GM23248 (cell line): ENCODE measurements at regions not wholly inside any gene's neighbourhood (a gene's known extent, or its start where the extent isn't known, plus 50 kb on each side); places are given as distances from the start of the nearest gene placed in this dataset.

Source experiments
- DNase-seq: peaks from one replicate; pipeline ENCODE4 v3.0.0-alpha.2; 2015
- H2AFZ ChIP-seq: fragments of 200-600 bp; sonication (generic); 2 replicates; pipeline ENCODE4 v1.6.1; 2016; ENCODE audit warnings: antibody characterized with exemption
- H3F3A ChIP-seq: fragments of 200-600 bp; sonication (generic); 2 replicates; pipeline ENCODE4 v1.6.1; 2016; ENCODE audit warnings: mild to moderate bottlenecking, antibody characterized with exemption, mixed run types; ENCODE audit not compliant: insufficient read depth
- H3K27ac ChIP-seq: fragments of 200-600 bp; sonication (generic); 2 replicates; pipeline ENCODE4 v1.5.1; 2016; ENCODE audit warnings: mild to moderate bottlenecking
- H3K27me3 ChIP-seq: fragments of 200-600 bp; sonication (generic); replicated peaks from 2 replicates; pipeline ENCODE4 v1.6.1; 2016; ENCODE audit warnings: mild to moderate bottlenecking; ENCODE audit not compliant: insufficient read depth
- H3K36me3 ChIP-seq: fragments of 200-600 bp; sonication (generic); 2 replicates; pipeline ENCODE4 v1.6.1; 2016; ENCODE audit warnings: low read depth, mild to moderate bottlenecking
- H3K4me1 ChIP-seq: fragments of 200-600 bp; sonication (generic); 2 replicates; pipeline ENCODE4 v1.6.1; 2016; ENCODE audit warnings: mild to moderate bottlenecking; ENCODE audit not compliant: insufficient read depth
- H3K4me2 ChIP-seq: fragments of 200-600 bp; sonication (generic); one replicate; pipeline ENCODE4 v1.6.1; 2016; ENCODE audit warnings: mild to moderate bottlenecking; ENCODE audit not compliant: unreplicated experiment
- H3K4me3 ChIP-seq: fragments of 200-600 bp; sonication (generic); 2 replicates; pipeline ENCODE4 v1.5.1; 2016; ENCODE audit warnings: mild to moderate bottlenecking
- H3K79me2 ChIP-seq: fragments of 200-600 bp; sonication (generic); 2 replicates; pipeline ENCODE4 v1.6.1; 2016; ENCODE audit warnings: mild to moderate bottlenecking; ENCODE audit not compliant: insufficient read depth
- H3K9ac ChIP-seq: fragments of 200-600 bp; sonication (generic); 2 replicates; pipeline ENCODE4 v1.6.1; 2016; ENCODE audit warnings: mild to moderate bottlenecking
- H3K9me2 ChIP-seq: fragments of 200-600 bp; sonication (generic); 2 replicates; pipeline ENCODE4 v1.6.1; 2016; ENCODE audit warnings: mixed run types, mild to moderate bottlenecking, moderate library complexity; ENCODE audit not compliant: insufficient read depth
- H3K9me3 ChIP-seq: fragments of 200-600 bp; sonication (generic); one replicate; pipeline ENCODE4 v1.6.1; 2017; ENCODE audit warnings: low read depth
- H4K20me1 ChIP-seq: fragments of 200-600 bp; sonication (generic); 2 replicates; pipeline ENCODE4 v1.6.0; 2016; ENCODE audit not compliant: insufficient read depth
- EZH2 ChIP-seq: fragments of 200-600 bp; sonication (generic); IDR thresholded peaks from 2 replicates; pipeline ENCODE4 v1.6.1; 2018; ENCODE audit warnings: antibody characterized with exemption, mild to moderate bottlenecking; ENCODE audit not compliant: insufficient read depth, poor library complexity, severe bottlenecking
- EZH2phosphoT487 ChIP-seq: fragments of 200-600 bp; sonication (generic); IDR thresholded peaks from 2 replicates; pipeline ENCODE4 v1.6.1; 2018; ENCODE audit warnings: antibody characterized with exemption, moderate library complexity, mild to moderate bottlenecking, low read depth; ENCODE audit not compliant: insufficient read depth
- WGBS, 2 experiments: methylation state at CpG; one replicate each; pipeline ENCODE4 v1.1.6; 2015 to 2017; ENCODE audit warnings: low lambda C conversion rate in 2 of 2, low coverage in 1 of 2; ENCODE audit errors: missing lambda C conversion rate in 2 of 2; 5-methylcytosine and 5-hydroxymethylcytosine counted together
- in situ Hi-C: fragments of 300-500 bp; cut with MboI; formaldehyde crosslinking; loops from 2 replicates; pipeline ENCODE4 v1.15.0; 2020

- Histone ChIP-seq H3K79me2 (no peaks in the 10 kb centered on the region), H3K4me2 (no peak overlapping the region), H3K9ac (no peak overlapping the region), H3K36me3 (no peaks in the 10 kb centered on the region), H3K4me1 (no peaks in the 10 kb centered on the region), H3K27ac (no peak overlapping the region), H3K27me3 (no peaks in the 10 kb centered on the region), H4K20me1 (no peaks in the 10 kb centered on the region), H3K4me3 (no peak overlapping the region), H3F3A (no peaks in the 10 kb centered on the region), H2AFZ (no peak overlapping the region), H3K9me2 (no peaks in the 10 kb centered on the region), H3K9me3 (no peaks in the 10 kb centered on the region)
- DNase-seq: peak; percentile 14
- in situ Hi-C loops: no loop called here
- TF ChIP-seq EZH2 (no peak), EZH2phosphoT487 (no peak)
- WGBS, 2 experiments: 14 to 20% methylated on average over 2 of the region's 2 CpGs
These were observed 914.2 kb upstream of the CDH6 start for GRCh38 chr5:30279237-30279636.

GRCh38 chr5:30267026-30267425 is 926.5 kb upstream of the CDH6 start:
- no peak overlapping the region for H3K4me2 ChIP-seq
- no peaks in the 10 kb centered on the region for H3K79me2 ChIP-seq
- H3K9me2 ChIP-seq: no peaks in the 10 kb centered on the region
- no peak for TF ChIP-seq EZH2phosphoT487
- TF ChIP-seq EZH2: no peak
- H3K9ac ChIP-seq: no peak overlapping the region
- no peak overlapping the region for H3K27ac ChIP-seq
- H3K27me3 ChIP-seq: no peaks in the 10 kb centered on the region
- H3F3A ChIP-seq: no peaks in the 10 kb centered on the region
- no peak overlapping the region for H2AFZ ChIP-seq
- in situ Hi-C loops: no loop called here
- no peak overlapping the region for H3K4me3 ChIP-seq
- H3K36me3 ChIP-seq: no peaks in the 10 kb centered on the region
- H3K4me1 ChIP-seq: no peaks in the 10 kb centered on the region
- H3K9me3 ChIP-seq: no peaks in the 10 kb centered on the region
- no peak for DNase-seq
- H4K20me1 ChIP-seq: no peaks in the 10 kb centered on the region

DNA sequence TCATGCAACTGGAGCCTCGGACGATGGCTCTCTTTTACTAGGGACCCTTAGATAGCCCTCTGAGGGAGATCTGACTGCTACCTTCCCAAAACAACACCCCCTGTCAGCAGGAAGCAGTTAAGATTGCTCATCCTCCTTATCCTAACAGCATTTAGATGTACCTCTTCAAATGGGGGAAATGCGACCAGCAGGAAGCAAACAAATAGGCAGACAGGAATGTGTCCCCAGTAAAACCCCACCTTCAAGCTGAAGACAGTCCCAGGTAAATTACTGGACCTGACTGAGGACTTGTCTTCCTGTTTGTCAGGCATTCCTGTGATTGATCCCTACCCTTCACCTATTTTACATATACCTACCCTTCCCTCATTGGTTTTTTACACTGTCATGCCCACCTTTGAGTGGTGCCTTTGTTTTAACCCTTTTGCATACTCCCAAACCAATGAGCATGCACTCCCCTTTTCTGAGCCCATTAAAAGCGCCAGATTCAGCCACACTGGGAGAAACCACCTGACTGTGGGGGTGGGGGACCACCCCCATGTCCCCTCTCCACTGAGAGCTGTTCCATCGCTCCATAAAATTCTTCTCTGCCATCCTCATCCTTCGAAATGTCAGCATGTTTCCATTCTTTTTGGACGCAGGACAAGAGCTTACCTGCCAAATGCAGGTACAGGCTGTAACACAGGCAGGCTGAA is 954.0 kb upstream of the CDH6 start:
- Histone ChIP-seq H3K27ac (no peak overlapping the region), H3K4me2 (no peak overlapping the region), H3K9me2 (no peaks in the 10 kb centered on the region), H3K9me3 (no peaks in the 10 kb centered on the region), H3K79me2 (no peaks in the 10 kb centered on the region), H3K4me1 (no peaks in the 10 kb centered on the region), H3K9ac (no peak overlapping the region), H3K36me3 (no peaks in the 10 kb centered on the region), H4K20me1 (no peaks in the 10 kb centered on the region), H2AFZ (no peak overlapping the region), H3K27me3 (no peaks in the 10 kb centered on the region), H3K4me3 (no peak overlapping the region), H3F3A (no peaks in the 10 kb centered on the region)
- in situ Hi-C loops: no loop called here
- TF ChIP-seq EZH2phosphoT487 (no peak), EZH2 (no peak)
- 12 to 14% methylated on average over 7 of the region's 7 CpGs for WGBS, 2 experiments
- DNase-seq: no peak

DNA sequence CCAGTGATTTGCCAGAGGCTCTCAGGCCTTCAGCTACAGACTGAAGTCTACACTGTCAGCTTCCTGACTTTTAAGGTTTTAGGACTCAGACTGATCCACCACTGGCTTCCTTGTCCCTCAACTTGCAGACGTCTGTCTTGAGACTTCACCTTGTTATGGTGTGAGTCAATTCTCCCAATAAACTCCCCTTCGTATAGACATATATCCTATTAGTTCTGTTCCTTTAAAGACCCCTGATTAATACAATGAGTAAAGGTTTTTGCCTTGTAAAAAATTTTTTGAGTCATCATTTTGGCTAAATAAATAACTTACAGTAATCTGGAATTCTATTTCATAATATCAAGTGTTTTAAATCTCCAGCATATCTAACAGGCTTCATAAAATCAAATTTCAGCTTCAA is 956.3 kb upstream of the CDH6 start:
- H3K27ac ChIP-seq: no peak overlapping the region
- WGBS, 2 experiments: 11 to 20% methylated on average over 2 of the region's 2 CpGs
- H3K36me3 ChIP-seq: no peaks in the 10 kb centered on the region
- H4K20me1 ChIP-seq: no peaks in the 10 kb centered on the region
- no peak overlapping the region for H3K4me2 ChIP-seq
- no peaks in the 10 kb centered on the region for H3K4me1 ChIP-seq
- H3K4me3 ChIP-seq: no peak overlapping the region
- H3K9me2 ChIP-seq: no peaks in the 10 kb centered on the region
- no peaks in the 10 kb centered on the region for H3K9me3 ChIP-seq
- TF ChIP-seq EZH2phosphoT487 (no peak), EZH2 (no peak)
- in situ Hi-C loops: no loop called here
- no peak overlapping the region for H3K9ac ChIP-seq
- DNase-seq: no peak
- no peaks in the 10 kb centered on the region for H3K27me3 ChIP-seq
- no peaks in the 10 kb centered on the region for H3K79me2 ChIP-seq
- H3F3A ChIP-seq: no peaks in the 10 kb centered on the region
- no peak overlapping the region for H2AFZ ChIP-seq

DNA sequence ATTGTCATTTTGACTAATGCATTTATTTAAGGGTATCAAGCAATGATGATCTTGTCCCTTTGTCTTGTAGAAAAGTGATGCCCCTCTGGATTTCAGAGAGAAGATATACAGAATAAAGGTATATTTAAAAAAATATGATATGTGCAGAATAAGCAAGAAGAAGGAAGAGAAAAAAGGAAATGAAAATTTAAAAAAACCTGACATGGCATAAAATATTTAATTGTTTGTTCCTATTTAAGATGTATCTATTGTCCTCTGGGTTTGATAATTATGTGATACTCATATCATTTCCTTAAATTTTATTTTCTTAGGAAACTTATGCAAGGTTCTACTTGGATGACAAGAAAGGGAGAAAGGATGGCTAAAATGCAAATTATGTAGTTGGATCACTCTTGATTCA is 983.7 kb upstream of the CDH6 start:
- Histone ChIP-seq H3K4me1 (no peaks in the 10 kb centered on the region), H3K79me2 (no peaks in the 10 kb centered on the region), H3K9ac (no peak overlapping the region), H3K4me2 (no peak overlapping the region), H3K27ac (no peak overlapping the region), H3K4me3 (no peak overlapping the region), H3K9me2 (no peaks in the 10 kb centered on the region), H3K27me3 (no peaks in the 10 kb centered on the region), H3F3A (no peaks in the 10 kb centered on the region), H4K20me1 (no peaks in the 10 kb centered on the region), H3K9me3 (no peaks in the 10 kb centered on the region), H2AFZ (no peak overlapping the region), H3K36me3 (no peaks in the 10 kb centered on the region)
- DNase-seq: no peak
- TF ChIP-seq EZH2phosphoT487: no peak
- no peak for TF ChIP-seq EZH2
- in situ Hi-C loops: no loop called here
